Activated naive CD4-positive, alpha-beta T cell (primary cell): ENCODE measurements at regions not wholly inside any gene's neighbourhood (a gene's known extent, or its start where the extent isn't known, plus 50 kb on each side); places are given as distances from the start of the nearest gene placed in this dataset.
"Not testable (repeated sequence)": the region's sequence is repeated elsewhere in the genome, so short reads cannot be mapped to it uniquely, and the experiment has no call there.

Experiments used
- DNase-seq, 4 experiments: peaks; one replicate each; lab custom pipeline; 2025; lab: John Stamatoyannopoulos, UW

- no peak for DNase-seq
Observed at GRCh38 chr17:74137416-74137815, 66.1 kb upstream of the RPL38 start.

- DNase-seq: no peak
Observed at GRCh38 chr17:74139120-74139519, 64.4 kb upstream of the RPL38 start.

- DNase-seq: no peak
Observed at GRCh38 chr17:74140282-74140681, 63.2 kb upstream of the RPL38 start.

- no peak for DNase-seq
Observed at GRCh38 chr17:74141612-74142011, 61.9 kb upstream of the RPL38 start.

- DNase-seq: not testable (repeated sequence)
Observed at GRCh38 chr17:74143318-74143717, 60.2 kb upstream of the RPL38 start.

- DNase-seq: no peak
Observed at GRCh38 chr17:74145756-74146155, 57.7 kb upstream of the RPL38 start.

- no peak for DNase-seq
Observed at GRCh38 chr17:74146196-74146595, 57.3 kb upstream of the RPL38 start.

GRCh38 chr17:74147056-74147835 lies 56.2 kb upstream of the RPL38 start:
- DNase-seq: no peak

GRCh38 chr17:74147966-74148365 lies 55.5 kb upstream of the RPL38 start:
- no peak for DNase-seq

GRCh38 chr17:74148446-74148845 lies 55.0 kb upstream of the RPL38 start:
- no peak for DNase-seq

- DNase-seq: no peak
Observed at GRCh38 chr17:74148901-74149596, 54.4 kb upstream of the RPL38 start.

- DNase-seq: no peak
Observed at GRCh38 chr17:74149597-74150427, 53.7 kb upstream of the RPL38 start.

- no peak for DNase-seq
Observed at GRCh38 chr17:74150428-74151025, 53.0 kb upstream of the RPL38 start.

GRCh38 chr17:74151551-74152315 lies 51.7 kb upstream of the RPL38 start:
- DNase-seq: no peak

GRCh38 chr17:74152591-74153455 lies 50.7 kb upstream of the RPL38 start:
- DNase-seq: no peak

GRCh38 chr17:74153456-74153810 lies 50.0 kb upstream of the RPL38 start:
- DNase-seq: no peak
